CD4-positive, alpha-beta T cell treated with Interleukin-6 at 100 ng/mL for 8 hours (primary cell): ENCODE measurements at regions not wholly inside any gene's neighbourhood (a gene's known extent, or its start where the extent isn't known, plus 50 kb on each side); places are given as distances from the start of the nearest gene placed in this dataset.

Source experiments
- DNase-seq: peaks from one replicate; pipeline ENCODE4 v3.0.0-alpha.2; 2020; ENCODE audit warnings: mixed read lengths, low spot score

DNA sequence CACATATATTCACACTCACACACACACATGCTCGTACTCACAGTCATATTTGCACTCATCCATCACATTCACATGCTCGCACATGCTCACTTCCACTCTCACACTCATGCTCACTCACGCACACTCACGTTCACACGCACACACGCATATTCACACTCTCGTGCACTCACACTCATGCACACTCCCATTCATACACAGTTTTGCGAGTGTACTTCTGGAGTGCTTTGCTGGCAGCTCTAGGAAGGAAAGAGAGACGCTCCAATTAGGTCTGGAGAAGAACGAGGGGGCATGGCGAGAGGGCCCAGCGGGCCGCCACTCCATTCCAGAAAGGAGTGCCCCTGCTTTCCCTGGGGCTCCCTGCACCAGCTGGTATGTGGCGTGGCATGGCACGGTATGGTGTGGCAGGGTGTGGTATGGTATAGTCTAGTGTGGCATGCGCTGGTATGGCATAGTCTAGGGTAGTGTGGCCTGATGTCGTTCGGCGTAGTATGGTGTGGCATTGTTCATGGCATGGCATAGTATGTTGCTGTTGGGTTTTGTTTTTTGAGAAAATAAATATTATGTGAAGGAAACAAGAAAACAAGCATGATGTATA, 216.8 kb upstream of the CDYL start:
- no peak for DNase-seq

DNA sequence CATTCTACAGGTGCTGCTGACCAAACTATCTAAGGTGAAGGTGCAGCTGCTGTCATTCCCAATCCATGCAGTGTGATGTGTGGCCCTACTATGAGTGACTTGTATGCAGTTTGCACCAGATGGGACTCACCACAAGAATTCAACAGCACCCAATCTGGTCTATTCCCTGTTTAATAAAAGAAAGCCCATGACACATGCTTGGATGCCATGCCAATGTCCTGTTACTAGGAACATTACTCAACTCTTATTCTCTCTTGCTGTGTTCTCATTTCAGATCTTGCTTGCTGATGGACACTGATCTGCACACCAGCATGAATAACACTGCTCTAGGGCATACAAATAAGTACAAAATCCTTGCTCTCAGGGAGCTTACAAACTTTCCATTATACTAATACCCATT, 221.6 kb upstream of the CDYL start:
- DNase-seq = no peak

DNA sequence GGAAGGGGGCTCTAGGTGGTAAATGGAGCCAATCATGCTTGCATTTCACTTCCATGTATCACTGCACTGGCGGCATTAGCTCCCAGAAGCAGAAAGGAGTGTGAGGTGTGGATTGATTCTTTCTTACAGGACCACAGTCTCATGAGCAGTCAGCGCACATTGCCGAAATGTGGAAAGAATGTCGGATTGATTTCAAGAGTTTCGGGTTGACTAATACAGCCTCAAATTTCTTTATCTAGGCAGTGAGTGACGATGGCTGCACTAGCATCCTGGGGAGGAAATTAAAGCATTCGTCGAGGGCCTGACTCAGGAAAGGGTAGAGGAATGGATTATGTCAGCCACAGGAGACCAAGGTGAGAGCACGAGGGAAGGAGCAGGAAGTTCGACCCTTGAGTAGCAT, 222.8 kb upstream of the CDYL start:
- no peak for DNase-seq

- DNase-seq = no peak
Measured at GRCh38 chr6:4550227-4550597, 226.0 kb upstream of the CDYL start.

- no peak for DNase-seq
Measured at GRCh38 chr6:4549556-4550226, 226.5 kb upstream of the CDYL start.

DNA sequence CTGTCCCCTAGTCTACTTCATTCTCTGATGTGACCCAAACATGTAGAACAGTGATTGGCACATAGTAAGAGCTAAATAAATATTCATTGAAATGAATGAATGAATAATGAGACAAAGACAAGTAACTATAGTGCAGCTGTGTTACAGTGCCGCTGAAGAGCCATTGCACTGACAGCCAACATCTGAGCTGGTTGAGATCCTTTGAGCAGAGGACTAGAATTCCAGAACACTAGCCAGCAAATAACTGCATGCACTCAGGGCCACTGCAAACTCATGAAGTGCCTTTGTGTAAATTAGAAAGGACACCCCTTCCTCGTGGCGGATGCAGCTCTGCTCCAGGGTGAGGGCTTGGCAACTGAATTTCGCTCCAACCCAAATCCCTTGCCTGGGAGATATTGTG, 230.3 kb upstream of the CDYL start:
- no peak for DNase-seq

DNA sequence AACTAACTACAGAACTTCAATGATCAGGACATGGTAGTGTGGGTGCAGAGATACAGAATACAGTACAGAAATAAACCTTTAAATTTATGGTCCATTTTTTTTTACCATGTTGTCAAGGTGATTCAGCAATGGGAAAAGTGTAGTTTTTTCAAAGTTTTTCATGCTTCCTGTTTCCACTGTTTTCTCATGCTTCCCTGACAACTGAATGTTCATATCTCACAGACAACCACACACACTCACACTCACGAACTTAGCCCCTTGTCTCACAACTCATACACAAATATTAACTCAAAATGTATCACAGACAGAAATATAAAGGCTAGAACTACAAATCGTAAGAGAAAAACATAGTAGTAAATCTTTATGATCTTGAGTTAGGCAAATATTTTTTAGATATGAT, 232.6 kb upstream of the CDYL start:
- no peak for DNase-seq

DNA sequence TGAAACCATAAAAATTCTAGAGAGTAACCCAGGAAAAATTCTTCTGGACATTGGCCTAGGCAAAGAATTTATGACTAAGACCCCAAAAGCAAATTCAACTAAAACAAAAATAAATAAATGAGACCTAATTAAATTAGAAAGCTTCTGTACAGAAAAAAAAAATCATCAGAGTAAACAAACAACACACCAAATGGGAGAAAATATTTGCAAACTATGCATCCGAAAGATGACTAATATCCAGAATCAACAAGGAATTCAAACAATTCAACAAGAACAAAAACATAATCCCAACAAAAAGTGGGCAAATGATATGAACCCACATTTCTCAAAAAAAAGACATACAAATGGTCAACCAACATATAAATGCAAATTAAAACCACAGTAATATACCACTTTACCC, 242.6 kb upstream of the CDYL start:
- no peak for DNase-seq

- no peak for DNase-seq
Measured at GRCh38 chr6:4531406-4531805, 244.8 kb upstream of the CDYL start.

GRCh38 chr6:4522453-4522852, 253.8 kb upstream of the CDYL start:
- DNase-seq = no peak

- DNase-seq = no peak
Measured at GRCh38 chr6:4521070-4521469, 255.1 kb upstream of the CDYL start.

GRCh38 chr6:4518506-4518905, 257.7 kb upstream of the CDYL start:
- DNase-seq = no peak

GRCh38 chr6:4516206-4516605, 260.0 kb upstream of the CDYL start:
- DNase-seq = no peak

DNA sequence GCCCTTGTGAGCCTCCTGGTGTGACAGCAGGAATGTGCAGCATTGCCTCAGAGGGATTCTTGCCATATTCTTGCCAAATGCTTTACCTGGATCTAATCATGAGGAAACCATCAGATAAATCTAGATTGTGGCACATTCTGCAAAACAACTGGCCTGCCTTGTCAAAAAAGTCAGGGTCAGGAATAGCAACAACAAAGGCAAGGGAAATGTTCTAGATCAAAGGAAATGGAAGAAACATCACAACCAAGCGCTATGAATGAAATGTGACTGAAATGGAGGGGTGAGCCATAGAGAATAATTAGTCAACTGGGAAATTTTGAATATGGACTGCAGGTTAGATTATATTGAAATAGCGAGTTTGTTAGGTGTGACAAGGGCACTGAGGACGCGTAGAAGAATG, 262.6 kb upstream of the CDYL start:
- no peak for DNase-seq

DNA sequence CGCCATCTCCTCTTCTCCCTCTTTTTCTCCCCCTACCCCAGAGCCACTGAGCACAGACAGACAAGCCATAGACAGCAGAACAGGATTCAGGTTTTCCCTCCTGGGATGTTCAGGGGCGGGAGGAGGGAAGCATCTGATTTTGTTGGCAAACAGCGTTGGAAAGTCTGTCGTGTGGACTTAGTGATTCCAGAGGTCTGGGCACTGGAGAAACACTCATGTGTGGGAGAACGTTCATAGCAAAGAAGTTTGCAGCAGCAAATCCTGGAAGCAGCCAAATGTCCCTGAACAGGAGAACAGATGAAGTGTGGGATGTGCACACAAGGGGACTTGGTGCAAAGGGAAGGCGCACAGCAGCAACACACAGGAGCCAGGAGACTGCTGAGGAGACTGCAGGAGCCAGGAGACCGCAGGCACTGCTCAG, 264.1 kb upstream of the CDYL start:
- DNase-seq = no peak

- DNase-seq = no peak
Measured at GRCh38 chr6:4511641-4512020, 264.6 kb upstream of the CDYL start.

DNA sequence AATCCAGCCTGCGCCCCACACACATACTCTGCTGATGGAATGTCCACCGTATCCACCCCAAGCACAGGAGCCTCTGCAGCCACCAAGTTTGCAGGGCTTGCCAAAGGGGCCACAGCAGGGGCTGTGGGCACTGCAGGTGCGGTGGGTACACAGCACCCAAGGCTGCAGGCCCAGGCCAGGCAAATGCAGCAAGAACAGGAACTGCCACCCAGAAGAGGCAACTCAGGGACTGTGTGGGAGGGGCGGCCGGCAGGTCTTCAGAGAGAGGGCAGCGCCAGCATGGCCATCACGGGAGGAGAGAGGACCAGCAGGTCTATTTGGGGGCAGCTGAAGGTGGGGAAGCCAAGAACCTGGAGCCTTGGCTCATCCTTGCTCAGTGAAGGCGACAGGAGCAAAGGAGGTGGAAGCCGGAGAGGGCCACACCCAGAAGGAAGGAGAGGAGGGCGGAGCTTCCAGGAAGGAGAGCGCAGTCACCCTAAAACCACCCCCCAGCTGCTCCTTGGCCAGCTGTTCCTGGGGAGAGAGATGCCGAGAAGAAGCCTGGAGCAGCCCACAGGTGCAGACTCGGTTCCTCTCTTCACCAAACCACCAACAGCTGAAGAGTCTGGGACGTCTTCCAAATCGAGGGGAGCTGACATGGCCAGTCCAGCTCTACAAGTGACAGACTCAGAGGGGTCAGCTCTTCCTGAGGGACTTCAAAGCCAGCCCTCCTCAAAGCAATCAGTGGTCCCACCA, 265.1 kb upstream of the CDYL start:
- DNase-seq = no peak

GRCh38 chr6:4510317-4510716, 265.9 kb upstream of the CDYL start:
- no peak for DNase-seq

DNA sequence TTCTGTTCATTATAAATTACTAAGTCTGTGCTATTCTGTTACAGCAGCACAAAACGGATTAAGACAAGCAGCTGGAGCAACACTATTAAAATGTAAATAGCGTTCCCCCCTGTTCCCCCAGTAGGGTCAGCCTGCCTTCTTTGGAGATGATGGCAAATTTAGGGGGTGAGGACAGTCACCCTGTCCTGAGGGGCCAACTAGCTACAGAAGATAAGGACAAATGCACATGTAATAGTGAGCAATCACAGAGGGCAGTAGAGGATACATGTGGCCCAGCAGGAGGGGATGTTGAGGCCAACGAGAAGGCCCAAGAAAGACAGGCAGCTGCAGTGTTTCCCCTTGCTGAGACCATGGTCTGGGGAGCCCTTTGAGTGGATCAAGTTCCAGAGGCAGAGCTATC, 266.7 kb upstream of the CDYL start:
- no peak for DNase-seq

GRCh38 chr6:4506792-4507191, 269.4 kb upstream of the CDYL start:
- no peak for DNase-seq

GRCh38 chr6:4506223-4506622, 270.0 kb upstream of the CDYL start:
- no peak for DNase-seq

DNA sequence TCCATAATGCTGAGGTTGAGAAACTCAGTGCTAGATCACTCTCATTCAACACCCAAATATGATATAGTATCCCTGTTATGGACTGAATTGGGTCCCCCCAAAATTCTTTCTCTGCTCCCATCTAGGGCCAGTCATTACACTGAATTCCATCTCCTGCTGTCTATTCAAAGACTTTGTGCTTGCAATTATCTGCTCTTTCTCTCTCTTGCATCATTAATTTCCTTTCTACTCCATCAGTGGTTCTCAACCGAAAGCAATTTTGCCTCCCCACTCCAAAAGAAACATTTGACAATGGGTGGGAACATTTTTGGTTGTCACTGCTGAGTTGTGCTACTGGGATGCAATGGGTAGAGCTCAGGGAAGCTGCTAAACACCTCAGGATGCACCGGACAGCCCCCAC, 271.5 kb upstream of the CDYL start:
- DNase-seq = no peak

GRCh38 chr6:4503700-4504099, 272.5 kb upstream of the CDYL start:
- no peak for DNase-seq

- no peak for DNase-seq
Measured at GRCh38 chr6:4496284-4496683, 279.9 kb upstream of the CDYL start.
